Loucy (cell line): ENCODE measurements at regions not wholly inside any gene's neighbourhood (a gene's known extent, or its start where the extent isn't known, plus 50 kb on each side); places are given as distances from the start of the nearest gene placed in this dataset.
"Not testable (repeated sequence)": the region's sequence is repeated elsewhere in the genome, so short reads cannot be mapped to it uniquely, and the experiment has no call there.

ENCODE experiments used
- CTCF ChIP-seq: fragments of 200-600 bp; sonication (generic); conservative IDR thresholded peaks from 2 replicates; pipeline ENCODE4 v1.5.1; 2014; ENCODE audit warnings: mild to moderate bottlenecking, antibody characterized with exemption, low read length
- EZH2phosphoT487 ChIP-seq: fragments of 200-600 bp; IDR thresholded peaks from 2 replicates; pipeline ENCODE4 v1.6.1; 2018; ENCODE audit warnings: antibody characterized with exemption, mild to moderate bottlenecking, moderate library complexity, borderline replicate concordance

GRCh38 chr2:201946746-201947145 lies 86.9 kb upstream of the FZD7 start:
- not testable (repeated sequence) for TF ChIP-seq EZH2phosphoT487, CTCF
